HUES64 (cell line): ENCODE measurements at regions not wholly inside any gene's neighbourhood (a gene's known extent, or its start where the extent isn't known, plus 50 kb on each side); places are given as distances from the start of the nearest gene placed in this dataset.
"Not testable (repeated sequence)": the region's sequence is repeated elsewhere in the genome, so short reads cannot be mapped to it uniquely, and the experiment has no call there.

ENCODE experiments used
- H3K27ac ChIP-seq: 2 replicates; pipeline ENCODE4 v1.7.0; 2013; ENCODE audit warnings: low read depth, low read length, inconsistent platforms
- H3K27me3 ChIP-seq: 2 replicates; pipeline ENCODE4 v1.6.1; 2013; ENCODE audit warnings: mild to moderate bottlenecking, low read length; ENCODE audit not compliant: insufficient read depth
- H3K36me3 ChIP-seq: 2 replicates; pipeline ENCODE4 v1.6.1; 2013; ENCODE audit warnings: mild to moderate bottlenecking, low read length; ENCODE audit not compliant: insufficient read depth
- H3K4me1 ChIP-seq: 2 replicates; pipeline ENCODE4 v1.6.1; 2013; ENCODE audit warnings: mild to moderate bottlenecking, low read length, moderate library complexity; ENCODE audit not compliant: insufficient read depth
- H3K4me3 ChIP-seq: 2 replicates; pipeline ENCODE4 v1.5.1; 2013; ENCODE audit warnings: mild to moderate bottlenecking, low read length, moderate library complexity
- H3K9ac ChIP-seq: 2 replicates; pipeline ENCODE4 v1.6.1; 2013; ENCODE audit warnings: mild to moderate bottlenecking, low read depth, low read length
- H3K9me3 ChIP-seq: 2 replicates; pipeline ENCODE4 v1.6.1; 2013; ENCODE audit warnings: low read depth, low read length; ENCODE audit not compliant: insufficient read depth
- WGBS: fragments of 150-250, 120-280 bp; methylation state at CpG from one replicate; pipeline ENCODE4 v1.1.7; 2013; ENCODE audit warnings: missing lambda C conversion rate; 5-methylcytosine and 5-hydroxymethylcytosine counted together

DNA sequence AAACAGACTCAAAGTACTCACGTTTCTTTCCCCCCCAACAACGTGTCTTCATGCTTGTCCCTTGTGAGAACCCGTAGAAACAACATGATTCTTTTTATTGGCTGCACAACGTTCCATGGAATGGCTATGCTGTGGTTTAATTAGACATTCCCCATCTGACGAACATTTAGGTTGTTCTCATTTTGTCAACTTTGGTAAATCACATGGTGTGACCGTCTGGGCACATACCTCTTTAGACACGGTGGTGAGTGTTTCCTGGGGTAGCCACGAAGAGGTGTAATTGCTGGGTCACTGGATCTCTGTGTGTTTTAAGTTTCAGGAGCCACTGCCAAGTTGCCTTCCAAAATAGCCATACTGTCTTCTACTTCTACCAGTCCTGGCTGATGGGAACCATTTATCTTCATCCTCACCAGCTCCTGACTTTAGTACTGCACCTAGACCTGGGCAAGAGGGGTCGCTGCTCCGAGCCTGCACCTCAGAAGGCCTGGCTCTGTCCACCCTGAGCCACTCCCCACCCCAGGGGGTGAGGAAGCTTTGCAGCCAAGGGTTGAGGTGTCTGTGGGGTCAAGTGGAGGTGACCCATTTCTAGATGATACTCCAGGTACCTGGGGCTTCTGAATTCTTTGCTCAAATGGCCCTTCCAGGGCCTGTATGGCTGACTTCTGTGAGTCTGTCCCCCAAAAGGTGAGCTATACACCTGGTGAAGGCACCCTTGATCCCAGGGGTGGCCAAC is 84.7 kb downstream of the IRX5 start:
- Histone ChIP-seq H3K36me3 (no peaks in the 10 kb centered on the region), H3K27ac (no peak overlapping the region), H3K4me1 (no peaks in the 10 kb centered on the region), H3K4me3 (no peak overlapping the region), H3K27me3 (no peaks in the 10 kb centered on the region), H3K9me3 (no peaks in the 10 kb centered on the region), H3K9ac (no peak overlapping the region)
- 93% methylated on average over 10 of the region's 10 CpGs for WGBS

DNA sequence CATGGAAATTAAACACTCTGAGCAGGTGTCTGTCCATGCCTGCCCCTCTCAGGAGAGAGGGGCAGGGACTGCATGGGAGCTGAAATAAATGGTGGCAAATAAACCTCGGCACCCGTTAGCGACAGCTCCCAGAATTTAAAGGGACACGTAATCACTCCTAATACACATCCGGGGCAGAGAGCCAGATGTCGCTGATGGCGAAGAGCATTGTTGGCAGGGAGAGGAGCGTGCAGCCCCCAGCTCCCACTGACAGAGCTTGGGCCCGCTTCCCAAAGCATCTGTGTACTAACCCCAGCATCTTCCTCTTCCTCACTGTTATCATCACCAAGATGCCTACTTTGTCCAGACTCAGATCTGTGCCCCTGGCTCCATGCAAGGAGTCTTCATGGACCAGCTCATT is 85.8 kb downstream of the IRX5 start:
- no peaks in the 10 kb centered on the region for H3K27me3 ChIP-seq
- no peaks in the 10 kb centered on the region for H3K36me3 ChIP-seq
- WGBS: 90% methylated on average over 9 of the region's 9 CpGs
- no peaks in the 10 kb centered on the region for H3K4me1 ChIP-seq
- H3K4me3 ChIP-seq: no peak overlapping the region
- no peak overlapping the region for H3K9ac ChIP-seq
- no peak overlapping the region for H3K27ac ChIP-seq
- H3K9me3 ChIP-seq: peaks cover 3% of the 10 kb centered on the region

DNA sequence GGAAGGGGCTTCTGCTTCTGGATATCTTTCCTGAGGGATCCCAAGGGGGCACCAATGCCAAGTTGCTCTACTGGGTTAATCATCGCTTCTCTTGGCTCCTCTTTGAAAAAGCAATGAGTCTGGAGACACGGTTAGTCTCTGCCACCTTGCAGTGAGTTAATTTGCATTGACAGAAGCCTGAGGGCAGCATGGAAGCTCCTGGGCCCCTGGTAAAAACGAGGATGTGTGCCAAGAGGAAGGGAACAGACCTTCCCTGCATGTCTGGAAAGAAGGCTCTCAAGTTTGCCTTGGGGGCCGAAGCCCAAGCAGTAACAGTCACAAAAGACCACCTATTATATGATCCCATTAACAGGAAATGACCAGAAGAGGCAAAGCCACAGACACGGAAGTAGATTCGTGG is 86.7 kb downstream of the IRX5 start:
- Histone ChIP-seq H3K27ac (no peak overlapping the region), H3K27me3 (no peaks in the 10 kb centered on the region), H3K36me3 (no peaks in the 10 kb centered on the region), H3K9me3 (peaks cover 3% of the 10 kb centered on the region), H3K9ac (no peak overlapping the region), H3K4me1 (no peaks in the 10 kb centered on the region), H3K4me3 (no peak overlapping the region)
- WGBS: 76% methylated on average over 6 of the region's 6 CpGs

DNA sequence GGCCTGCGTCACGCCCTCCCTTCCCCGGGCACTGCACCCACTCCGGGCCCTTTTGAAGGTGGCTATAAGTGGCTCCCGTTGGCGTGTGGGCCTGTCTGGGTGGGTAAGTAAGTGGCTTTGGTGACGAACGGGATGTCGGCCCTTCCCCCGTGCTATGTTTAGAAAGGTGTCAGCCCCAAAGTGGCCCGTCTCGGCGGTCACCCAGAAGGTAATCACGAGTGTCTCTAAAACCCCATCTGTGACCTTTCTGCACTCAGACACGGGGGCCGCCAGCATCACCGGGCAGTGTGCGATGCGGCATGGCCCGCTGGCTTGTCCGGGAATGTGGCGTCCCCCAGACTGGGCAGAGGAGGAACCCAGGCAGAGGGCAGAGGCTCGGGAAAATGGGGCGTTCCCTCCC is 88.2 kb downstream of the IRX5 start:
- H3K4me1 ChIP-seq: no peaks in the 10 kb centered on the region
- H3K9me3 ChIP-seq: peaks cover 3% of the 10 kb centered on the region
- 94% methylated on average over 24 of the region's 24 CpGs for WGBS
- H3K9ac ChIP-seq: no peak overlapping the region
- no peaks in the 10 kb centered on the region for H3K27me3 ChIP-seq
- no peak overlapping the region for H3K4me3 ChIP-seq
- H3K36me3 ChIP-seq: no peaks in the 10 kb centered on the region
- H3K27ac ChIP-seq: no peak overlapping the region

DNA sequence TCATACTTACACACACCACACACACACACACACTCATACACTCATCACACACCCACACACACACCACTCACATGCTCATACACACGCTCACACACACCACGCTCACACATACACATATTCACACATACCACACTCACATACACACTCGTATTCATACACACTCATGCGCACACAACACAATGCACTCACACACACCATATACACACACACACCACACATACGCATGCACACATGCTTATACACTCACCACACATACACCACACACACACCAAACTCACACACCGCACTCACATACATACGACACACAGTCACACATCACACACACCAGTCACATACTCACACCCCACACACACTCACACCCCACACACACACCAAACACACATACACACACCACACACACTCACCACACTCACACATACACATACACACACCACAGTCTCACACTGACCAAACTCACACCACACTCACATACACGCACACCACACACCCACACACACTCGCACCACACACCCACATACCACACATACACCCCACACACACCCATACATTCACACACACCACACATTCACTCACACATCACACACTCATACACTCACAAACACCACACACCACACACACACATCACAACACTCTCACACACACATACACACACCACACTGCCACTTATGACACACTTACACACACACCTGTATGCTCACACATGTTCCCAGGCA is 88.9 kb downstream of the IRX5 start:
- Histone ChIP-seq H3K4me3 (no peak overlapping the region), H3K9me3 (peaks cover 3% of the 10 kb centered on the region), H3K9ac (no peak overlapping the region), H3K4me1 (no peaks in the 10 kb centered on the region), H3K27ac (no peak overlapping the region), H3K27me3 (no peaks in the 10 kb centered on the region), H3K36me3 (no peaks in the 10 kb centered on the region)
- WGBS: 96% methylated on average over 9 of the region's 9 CpGs

DNA sequence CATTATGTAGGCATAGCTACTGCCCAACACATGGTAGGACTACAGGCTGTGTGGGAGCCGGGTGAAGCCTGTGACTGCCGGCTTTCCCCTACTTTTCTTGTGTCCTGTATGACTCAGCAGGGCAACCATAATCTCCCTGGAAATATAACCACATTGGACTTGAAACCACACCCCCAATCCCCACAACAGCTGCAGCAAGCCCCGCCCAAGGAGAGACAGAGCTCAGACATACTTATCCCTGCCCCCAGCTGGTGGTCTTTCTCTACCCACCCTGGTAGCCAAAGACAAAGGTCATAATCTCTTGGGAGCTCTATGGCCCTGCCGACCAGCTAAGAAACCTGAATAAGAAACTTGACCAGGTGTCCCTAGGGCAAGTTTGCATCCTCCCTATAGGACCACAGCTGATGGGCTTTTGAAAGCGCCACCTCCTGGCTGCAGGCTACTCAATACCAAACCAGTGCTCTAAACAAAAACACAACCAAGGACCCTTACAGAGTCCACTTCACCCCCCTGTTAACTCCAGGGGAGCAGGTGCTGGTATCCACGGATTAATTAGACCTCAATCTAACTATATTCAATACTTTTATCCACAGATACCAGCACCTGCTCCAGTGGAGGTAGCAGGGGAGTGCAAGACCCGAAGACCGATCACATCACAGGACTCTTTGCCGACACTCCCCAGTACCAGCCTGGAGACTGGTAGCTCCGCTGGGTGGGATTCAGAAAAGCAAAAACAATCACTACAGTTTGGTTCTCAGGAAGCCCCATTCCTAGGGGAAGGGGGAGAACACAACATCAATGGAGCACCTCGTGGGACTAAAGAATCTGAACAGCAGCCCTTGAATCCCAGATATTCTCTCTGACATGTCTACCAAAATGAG is 91.2 kb downstream of the IRX5 start:
- Histone ChIP-seq H3K36me3 (no peaks in the 10 kb centered on the region), H3K27ac (no peak overlapping the region), H3K9ac (no peak overlapping the region), H3K27me3 (no peaks in the 10 kb centered on the region), H3K4me3 (no peak overlapping the region), H3K9me3 (peaks cover 3% of the 10 kb centered on the region), H3K4me1 (no peaks in the 10 kb centered on the region)
- WGBS: 45% methylated on average over 10 of the region's 11 CpGs

DNA sequence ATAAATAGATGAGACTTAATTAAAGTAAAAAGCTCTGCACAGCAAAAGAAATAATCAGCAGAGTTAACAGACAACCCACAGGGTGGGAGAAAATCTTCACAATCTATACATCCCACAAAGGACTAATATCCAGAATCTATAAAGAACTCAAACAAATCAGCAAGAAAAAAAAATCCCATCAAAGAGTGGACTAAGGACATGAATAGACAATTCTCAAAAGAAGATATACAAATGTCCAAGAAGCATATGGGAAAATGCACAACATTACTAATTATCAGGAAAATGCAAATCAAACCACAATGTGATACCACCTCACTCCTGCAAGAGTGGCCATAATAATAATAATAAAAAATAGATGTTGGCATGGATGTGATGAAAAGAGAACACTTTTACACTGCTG is 96.6 kb downstream of the IRX5 start:
- H3K36me3 ChIP-seq, H3K9me3 ChIP-seq, H3K4me1 ChIP-seq, H3K4me3 ChIP-seq, H3K27ac ChIP-seq, H3K9ac ChIP-seq, H3K27me3 ChIP-seq: not testable (repeated sequence)

DNA sequence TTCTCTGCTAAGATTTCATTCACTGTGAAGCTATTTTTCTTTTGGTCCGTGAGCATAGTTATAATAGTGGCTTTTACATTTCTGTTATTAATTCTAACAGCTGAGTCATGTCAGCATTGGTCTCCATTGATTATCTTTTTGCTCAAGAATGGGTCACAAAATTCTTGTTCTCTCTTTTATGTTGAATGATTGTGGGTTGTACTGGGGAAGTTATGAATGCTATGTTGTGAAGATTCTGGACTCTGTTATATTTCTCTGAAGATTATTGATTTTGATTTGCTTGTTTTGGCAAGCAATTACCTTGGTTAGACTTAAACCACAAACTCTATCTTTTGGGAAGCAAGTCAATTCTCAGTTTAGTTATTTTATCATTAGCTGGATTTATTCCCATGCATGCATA is 98.8 kb downstream of the IRX5 start:
- H3K27me3 ChIP-seq: no peaks in the 10 kb centered on the region
- no peaks in the 10 kb centered on the region for H3K9me3 ChIP-seq
- H3K36me3 ChIP-seq: no peaks in the 10 kb centered on the region
- 80% methylated on average over 1 of the region's 1 CpG for WGBS
- H3K4me1 ChIP-seq: no peaks in the 10 kb centered on the region
- H3K4me3 ChIP-seq: no peak overlapping the region
- no peak overlapping the region for H3K9ac ChIP-seq
- no peak overlapping the region for H3K27ac ChIP-seq

DNA sequence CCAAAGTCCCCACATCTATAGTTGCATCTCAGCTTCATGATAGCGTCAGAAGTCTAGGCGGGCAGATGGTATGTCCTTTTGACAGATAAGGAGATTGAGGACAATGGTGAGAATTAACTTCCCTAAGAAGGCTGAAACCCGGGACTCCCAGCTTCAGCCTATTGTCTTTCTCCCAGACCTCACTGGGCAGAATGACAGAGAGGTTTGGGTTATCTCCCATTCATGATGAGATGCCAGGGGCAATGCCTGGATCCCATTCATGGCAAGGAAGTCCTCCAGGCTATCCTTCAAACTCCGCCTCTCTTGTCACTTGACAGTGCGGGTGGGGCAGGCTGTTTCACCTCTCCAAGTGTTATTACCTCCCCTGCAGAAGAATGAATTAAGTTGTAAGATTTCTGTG is 100.3 kb downstream of the IRX5 start:
- Histone ChIP-seq H3K9ac (no peak overlapping the region), H3K36me3 (no peaks in the 10 kb centered on the region), H3K4me1 (no peaks in the 10 kb centered on the region), H3K9me3 (no peaks in the 10 kb centered on the region), H3K27me3 (no peaks in the 10 kb centered on the region), H3K27ac (no peak overlapping the region), H3K4me3 (no peak overlapping the region)
- WGBS: 78% methylated on average over 4 of the region's 5 CpGs

DNA sequence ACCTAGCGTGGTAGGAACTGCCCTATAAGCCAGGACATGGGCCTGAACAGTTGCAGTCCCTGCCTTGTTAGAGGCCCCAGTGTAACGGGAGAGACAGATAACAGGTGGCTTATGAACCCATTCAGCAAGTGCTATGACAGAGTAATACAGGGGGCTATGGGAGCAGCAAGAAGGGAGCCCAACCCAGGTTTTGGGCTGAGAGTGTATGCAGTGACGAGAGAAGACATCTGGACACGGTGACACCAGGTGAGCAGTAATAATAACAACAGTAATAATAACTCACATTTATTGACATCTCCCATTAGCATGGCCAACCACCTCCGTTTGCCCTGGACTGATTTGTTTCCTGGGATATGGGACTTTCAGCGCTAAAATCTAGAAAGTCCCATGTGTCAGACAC is 100.8 kb downstream of the IRX5 start:
- Histone ChIP-seq H3K4me3 (no peak overlapping the region), H3K9me3 (no peaks in the 10 kb centered on the region), H3K27ac (no peak overlapping the region), H3K4me1 (no peaks in the 10 kb centered on the region), H3K36me3 (no peaks in the 10 kb centered on the region), H3K9ac (no peak overlapping the region), H3K27me3 (no peaks in the 10 kb centered on the region)
- WGBS: 96% methylated on average over 6 of the region's 6 CpGs
